SK-N-SH (cell line): ENCODE measurements at regions not wholly inside any gene's neighbourhood (a gene's known extent, or its start where the extent isn't known, plus 50 kb on each side); places are given as distances from the start of the nearest gene placed in this dataset.
"Not testable (repeated sequence)": the region's sequence is repeated elsewhere in the genome, so short reads cannot be mapped to it uniquely, and the experiment has no call there.

Experiments used
- CTCF ChIA-PET: fragments of 300-600, 350-600 bp; formaldehyde crosslinking; extraction: SDS; loops from one replicate; lab custom pipeline; 2021; lab: Yijun Ruan, JAX
- POLR2A ChIA-PET: fragments of 350-600 bp; sonication (Branson Sonifier 250); formaldehyde crosslinking; extraction: SDS; loops from one replicate; lab custom pipeline; 2020; ENCODE audit warnings: antibody characterized with exemption, inconsistent platforms; lab: Yijun Ruan, JAX
- DNase-seq: peaks from one replicate; pipeline ENCODE4 v3.0.0; 2012
- H2AFZ ChIP-seq: fragments of 200-600 bp; sonication (generic); 2 replicates; pipeline ENCODE4 v1.8.1; 2016; ENCODE audit warnings: antibody characterized with exemption, mild to moderate bottlenecking, low read depth
- H3F3A ChIP-seq: fragments of 200-600 bp; sonication (generic); replicated peaks from 2 replicates; pipeline ENCODE3; 2016; ENCODE audit warnings: antibody characterized with exemption, mild to moderate bottlenecking; ENCODE audit not compliant: insufficient read depth
- H3K27ac ChIP-seq, 2 experiments: fragments of 200-500 bp in 1 of 2; fragments of 200-600 bp in 1 of 2; sonication (Bioruptor generic) in 1 of 2; sonication (generic), shearing (Covaris generic) in 1 of 2; 2 replicates each; pipeline versions ENCODE4 v1.5.1 to v1.6.1; 2014 to 2016; ENCODE audit warnings: low read depth in 2 of 2, inconsistent platforms in 1 of 2, low read length in 1 of 2, mild to moderate bottlenecking in 1 of 2, mixed read lengths in 1 of 2
- H3K27me3 ChIP-seq: fragments of 200-600 bp; sonication (generic), shearing (Covaris generic); 2 replicates; pipeline ENCODE4 v1.6.1; 2016; ENCODE audit warnings: mixed run types; ENCODE audit not compliant: insufficient read depth
- H3K36me3 ChIP-seq, 2 experiments: fragments of 200-500 bp in 1 of 2; fragments of 200-600 bp in 1 of 2; sonication (Bioruptor generic) in 1 of 2; sonication (generic) in 1 of 2; replicated peaks in 1 of 2; 2 replicates each; pipeline versions ENCODE3 to v1.5.1; 2014 to 2016; ENCODE audit warnings: low read length in 1 of 2, mild to moderate bottlenecking in 1 of 2; ENCODE audit not compliant: insufficient read depth in 2 of 2, control insufficient read depth in 1 of 2
- H3K4me1 ChIP-seq, 2 experiments: fragments of 200-500 bp in 1 of 2; fragments of 200-600 bp in 1 of 2; sonication (Bioruptor generic) in 1 of 2; sonication (generic), shearing (Covaris generic) in 1 of 2; 2 replicates each; pipeline versions ENCODE4 v1.5.1 to v1.6.1; 2014 to 2016; ENCODE audit warnings: low read depth in 1 of 2, low read length in 1 of 2, mixed run types in 1 of 2; ENCODE audit not compliant: insufficient read depth in 2 of 2, control insufficient read depth in 1 of 2
- H3K4me2 ChIP-seq: fragments of 200-600 bp; sonication (generic), shearing (Covaris generic); 2 replicates; pipeline ENCODE4 v1.6.1; 2017; ENCODE audit warnings: mixed run types
- H3K4me3 ChIP-seq, 2 experiments: fragments of 200-500 bp in 1 of 2; fragments of 200-600 bp in 1 of 2; sonication (Bioruptor generic) in 1 of 2; sonication (generic), shearing (Covaris generic) in 1 of 2; 2 replicates each; pipeline versions ENCODE4 v1.5.1 to v1.8.1; 2014 to 2016; ENCODE audit warnings: low read depth in 2 of 2, inconsistent platforms in 1 of 2, low read length in 1 of 2, mild to moderate bottlenecking in 1 of 2, mixed read lengths in 1 of 2, moderate library complexity in 1 of 2
- H3K79me2 ChIP-seq: fragments of 200-600 bp; sonication (generic); 2 replicates; pipeline ENCODE4 v1.8.1; 2017; ENCODE audit warnings: mild to moderate bottlenecking; ENCODE audit not compliant: insufficient read depth
- H3K9ac ChIP-seq: fragments of 200-600 bp; sonication (generic); 2 replicates; pipeline ENCODE4 v1.6.1; 2017; ENCODE audit warnings: mixed run types
- H3K9me2 ChIP-seq: fragments of 200-600 bp; sonication (generic); 2 replicates; pipeline ENCODE4 v1.6.1; 2017; ENCODE audit warnings: mixed run types
- H3K9me3 ChIP-seq: fragments of 200-600 bp; sonication (generic); 2 replicates; pipeline ENCODE4 v1.6.1; 2017; ENCODE audit warnings: mixed run types, mild to moderate bottlenecking, moderate library complexity
- H4K20me1 ChIP-seq: fragments of 200-600 bp; sonication (generic); 2 replicates; pipeline ENCODE4 v1.6.1; 2017; ENCODE audit warnings: mild to moderate bottlenecking, mixed run types; ENCODE audit not compliant: insufficient read depth
- ELF1 ChIP-seq: IDR thresholded peaks from 2 replicates; pipeline ENCODE4 v1.4.0; 2012
- FOXJ3 ChIP-seq: sonication (generic); formaldehyde crosslinking; IDR thresholded peaks from 2 replicates; pipeline ENCODE4 v1.5.1; 2020; ENCODE audit warnings: mild to moderate bottlenecking, missing genetic modification reagents
- JUND ChIP-seq: IDR thresholded peaks from 2 replicates; pipeline ENCODE4 v1.4.0; 2012
- PBX3 ChIP-seq: IDR thresholded peaks from 2 replicates; pipeline ENCODE4; 2012
- POLR2AphosphoS5 ChIP-seq: IDR thresholded peaks from 2 replicates; pipeline ENCODE4 v1.6.1; 2012; ENCODE audit warnings: low read depth, low read length
- RAD21 ChIP-seq: IDR thresholded peaks from 2 replicates; pipeline ENCODE4 v1.6.1; 2012; ENCODE audit warnings: mild to moderate bottlenecking, low read length
- RCOR1 ChIP-seq: fragments of 150-350 bp; IDR thresholded peaks from 2 replicates; pipeline ENCODE4 v1.6.1; 2017; ENCODE audit warnings: antibody characterized with exemption, low read length
- RFX5 ChIP-seq: IDR thresholded peaks from 2 replicates; pipeline ENCODE4 v1.6.1; 2012; ENCODE audit warnings: mild to moderate bottlenecking, improper control_type of control experiment, low read length
- SIN3A ChIP-seq: IDR thresholded peaks from 2 replicates; pipeline ENCODE4 v1.6.1; 2012; ENCODE audit warnings: low read depth, mild to moderate bottlenecking, low read length, moderate library complexity, borderline replicate concordance
- SMC3 ChIP-seq: IDR thresholded peaks from 2 replicates; pipeline ENCODE4 v1.6.1; 2012; ENCODE audit warnings: low read depth, low read length, improper control_type of control experiment
- TCF12 ChIP-seq: IDR thresholded peaks from 2 replicates; pipeline ENCODE4 v1.4.0; 2012
- WGBS: methylation state at CpG from one replicate; pipeline ENCODE4 v1.1.6; 2017; ENCODE audit warnings: low lambda C conversion rate; 5-methylcytosine and 5-hydroxymethylcytosine counted together
- TF ChIP-seq, protein P1 (sequence below): fragments of 200-600 bp; sonication (generic); IDR thresholded peaks from 2 replicates; pipeline ENCODE4 v1.6.1; 2017; ENCODE audit warnings: antibody characterized with exemption, mild to moderate bottlenecking, moderate library complexity
- TF ChIP-seq, protein P2 (sequence below): IDR thresholded peaks from 2 replicates; pipeline ENCODE4 v1.4.0; 2012; ENCODE audit warnings: low read depth

DNA sequence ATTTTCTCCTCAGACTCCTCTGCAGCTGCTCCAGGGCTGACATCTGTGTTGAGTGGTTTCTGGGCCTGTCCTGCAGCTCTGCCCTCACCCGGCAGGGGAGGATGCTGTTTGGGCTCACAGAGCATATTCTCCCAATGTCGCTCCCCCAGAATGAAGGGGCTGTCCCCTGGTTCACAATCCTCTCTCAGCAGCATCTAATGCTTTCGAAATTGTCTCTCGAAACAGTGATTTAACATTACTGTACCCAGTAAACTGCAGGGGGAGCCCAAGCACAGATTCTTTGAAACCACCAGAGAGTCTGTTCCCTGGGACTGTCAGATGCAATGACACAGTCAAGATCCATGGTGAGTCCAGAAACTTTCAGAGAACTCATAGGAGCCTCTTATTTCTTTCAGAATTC, 1135.2 kb downstream of the TMEM121 start:
- H3K27ac ChIP-seq, H3K36me3 ChIP-seq, H3K79me2 ChIP-seq, H2AFZ ChIP-seq, H3K4me2 ChIP-seq, H3K4me3 ChIP-seq, H3K9me3 ChIP-seq, H3K4me1 ChIP-seq, H4K20me1 ChIP-seq, POLR2A ChIA-PET, H3K9me2 ChIP-seq, H3F3A ChIP-seq, H3K9ac ChIP-seq: not testable (repeated sequence)
- peaks cover 15% of the 10 kb centered on the region; the same call in 1 of the 2 replicates for H3K27me3 ChIP-seq
- TF ChIP-seq RAD21 (peak; percentile 17; the same call in 1 of the 2 replicates), SMC3 (peak; percentile 22; the same call in 1 of the 2 replicates)
- TF ChIP-seq, protein P1, sequence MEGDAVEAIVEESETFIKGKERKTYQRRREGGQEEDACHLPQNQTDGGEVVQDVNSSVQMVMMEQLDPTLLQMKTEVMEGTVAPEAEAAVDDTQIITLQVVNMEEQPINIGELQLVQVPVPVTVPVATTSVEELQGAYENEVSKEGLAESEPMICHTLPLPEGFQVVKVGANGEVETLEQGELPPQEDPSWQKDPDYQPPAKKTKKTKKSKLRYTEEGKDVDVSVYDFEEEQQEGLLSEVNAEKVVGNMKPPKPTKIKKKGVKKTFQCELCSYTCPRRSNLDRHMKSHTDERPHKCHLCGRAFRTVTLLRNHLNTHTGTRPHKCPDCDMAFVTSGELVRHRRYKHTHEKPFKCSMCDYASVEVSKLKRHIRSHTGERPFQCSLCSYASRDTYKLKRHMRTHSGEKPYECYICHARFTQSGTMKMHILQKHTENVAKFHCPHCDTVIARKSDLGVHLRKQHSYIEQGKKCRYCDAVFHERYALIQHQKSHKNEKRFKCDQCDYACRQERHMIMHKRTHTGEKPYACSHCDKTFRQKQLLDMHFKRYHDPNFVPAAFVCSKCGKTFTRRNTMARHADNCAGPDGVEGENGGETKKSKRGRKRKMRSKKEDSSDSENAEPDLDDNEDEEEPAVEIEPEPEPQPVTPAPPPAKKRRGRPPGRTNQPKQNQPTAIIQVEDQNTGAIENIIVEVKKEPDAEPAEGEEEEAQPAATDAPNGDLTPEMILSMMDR: peak; percentile 51
- CTCF ChIA-PET: interaction anchor here (1.8 kb wide), 1 partner anchor 10 kb away, joined by 4 read pairs; no protein-coding TSS in a partner anchor
- DNase-seq: peak; percentile 12
- 0% methylated on average over 4 of the region's 4 CpGs for WGBS

GRCh38 chr14:106662936-106663550, 1136.7 kb downstream of the TMEM121 start:
- no peaks in the 10 kb centered on the region for H4K20me1 ChIP-seq
- peaks cover 10% of the 10 kb centered on the region for H3K9me3 ChIP-seq
- no peak overlapping the region for H3K9ac ChIP-seq
- ChIA-PET CTCF (interaction anchor here (1.2 to 1.4 kb wide), 2 partner anchors 12 to 41 kb away, joined by 3 to 5 read pairs; no protein-coding TSS in a partner anchor), POLR2A (no interaction called here)
- no peaks in the 10 kb centered on the region for H3K79me2 ChIP-seq
- WGBS: 44% methylated on average over 3 of the region's 3 CpGs
- no peaks in the 10 kb centered on the region for H3K36me3 ChIP-seq
- no peak overlapping the region for H3K4me3 ChIP-seq
- no peak for TF ChIP-seq POLR2AphosphoS5
- no peak for TF ChIP-seq TCF12
- TF ChIP-seq RFX5: no peak
- no peak for TF ChIP-seq PBX3
- no peak for TF ChIP-seq SIN3A
- no peak for TF ChIP-seq RCOR1
- no peak for TF ChIP-seq ELF1
- no peak for TF ChIP-seq JUND
- TF ChIP-seq, protein P2, sequence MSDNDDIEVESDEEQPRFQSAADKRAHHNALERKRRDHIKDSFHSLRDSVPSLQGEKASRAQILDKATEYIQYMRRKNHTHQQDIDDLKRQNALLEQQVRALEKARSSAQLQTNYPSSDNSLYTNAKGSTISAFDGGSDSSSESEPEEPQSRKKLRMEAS: no peak
- no peak for TF ChIP-seq FOXJ3 (CRISPR knock-in tag)
- no peak for TF ChIP-seq RAD21
- no peak overlapping the region for H3K27ac ChIP-seq
- DNase-seq: no peak
- peaks cover 7% of the 10 kb centered on the region; the same call in 1 of the 2 replicates for H3K27me3 ChIP-seq
- peaks cover 8% of the 10 kb centered on the region for H3F3A ChIP-seq
- no peaks in the 10 kb centered on the region for H3K9me2 ChIP-seq
- H3K4me1 ChIP-seq: no peaks in the 10 kb centered on the region
- no peak overlapping the region for H2AFZ ChIP-seq
- H3K4me2 ChIP-seq: no peak overlapping the region

DNA sequence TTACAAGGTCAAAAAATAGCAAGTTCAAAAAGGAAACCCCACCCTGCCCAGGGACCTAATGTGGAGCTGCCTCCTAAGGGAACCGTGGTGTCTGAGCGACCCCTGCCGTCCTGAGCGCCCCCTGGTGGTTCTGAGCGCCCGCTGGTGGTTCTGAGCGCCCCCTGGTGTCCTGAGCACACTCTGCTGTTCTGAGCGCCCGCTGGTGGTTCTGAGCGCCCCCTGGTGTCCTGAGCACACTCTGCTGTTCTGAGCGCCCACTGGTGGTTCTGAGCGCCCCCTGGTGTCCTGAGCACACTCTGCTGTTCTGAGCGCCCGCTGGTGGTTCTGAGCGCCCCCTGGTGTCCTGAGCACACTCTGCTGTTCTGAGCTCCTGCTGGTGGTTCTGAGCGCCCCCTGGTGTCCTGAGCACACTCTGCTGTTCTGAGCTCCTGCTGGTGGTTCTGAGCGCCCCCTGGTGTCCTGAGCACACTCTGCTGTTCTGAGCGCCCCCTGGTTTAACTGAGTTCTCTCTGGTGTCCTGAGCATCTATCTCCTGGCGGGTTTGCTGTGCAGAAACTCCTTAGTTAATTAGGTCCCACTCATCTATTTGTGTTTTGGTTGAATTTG, 1137.5 kb downstream of the TMEM121 start:
- H3K9me2 ChIP-seq, H3K27ac ChIP-seq, CTCF ChIA-PET, H4K20me1 ChIP-seq, DNase-seq, H3K9ac ChIP-seq, H3K27me3 ChIP-seq, H3K4me1 ChIP-seq, H3K4me3 ChIP-seq, H3F3A ChIP-seq, H3K4me2 ChIP-seq, H2AFZ ChIP-seq, H3K36me3 ChIP-seq, H3K79me2 ChIP-seq, POLR2A ChIA-PET, H3K9me3 ChIP-seq: not testable (repeated sequence)
- 33% methylated on average over 3 of the region's 19 CpGs for WGBS
